Stimulated activated CD4-positive, alpha-beta T cell treated with anti-CD3 and anti-CD28 coated beads, Interleukin-12 subunit alpha, Interleukin-12 subunit beta, amount 100 ng/mL, for 4 hours (primary cell): ENCODE measurements at regions not wholly inside any gene's neighbourhood (a gene's known extent, or its start where the extent isn't known, plus 50 kb on each side); places are given as distances from the start of the nearest gene placed in this dataset.

Experiments used
- DNase-seq: peaks from one replicate; pipeline ENCODE4 v3.0.0-alpha.2; 2020

GRCh38 chr16:74169687-74170376 is 126.8 kb upstream of the PSMD7 start:
- no peak for DNase-seq

- no peak for DNase-seq
Observed at GRCh38 chr16:74169066-74169465, 127.5 kb upstream of the PSMD7 start.

DNA sequence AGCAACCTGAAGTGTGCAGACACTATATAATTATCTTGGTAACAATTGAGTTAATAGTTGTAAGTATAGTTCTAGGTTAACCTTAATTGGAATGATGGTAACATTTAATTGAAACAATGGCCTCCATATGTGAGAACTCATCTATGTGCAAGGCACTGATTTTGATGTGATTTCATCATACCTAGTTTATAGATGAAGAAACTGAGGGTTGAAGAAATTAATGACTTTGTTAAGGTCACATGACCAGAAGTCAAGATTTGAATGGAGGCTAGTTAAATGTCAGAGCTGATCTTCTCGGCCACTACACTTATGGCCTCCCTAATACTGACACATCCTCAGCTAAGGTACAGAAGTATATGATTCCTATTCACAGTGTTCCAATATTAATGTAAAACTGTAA is 128.2 kb upstream of the PSMD7 start:
- no peak for DNase-seq

DNA sequence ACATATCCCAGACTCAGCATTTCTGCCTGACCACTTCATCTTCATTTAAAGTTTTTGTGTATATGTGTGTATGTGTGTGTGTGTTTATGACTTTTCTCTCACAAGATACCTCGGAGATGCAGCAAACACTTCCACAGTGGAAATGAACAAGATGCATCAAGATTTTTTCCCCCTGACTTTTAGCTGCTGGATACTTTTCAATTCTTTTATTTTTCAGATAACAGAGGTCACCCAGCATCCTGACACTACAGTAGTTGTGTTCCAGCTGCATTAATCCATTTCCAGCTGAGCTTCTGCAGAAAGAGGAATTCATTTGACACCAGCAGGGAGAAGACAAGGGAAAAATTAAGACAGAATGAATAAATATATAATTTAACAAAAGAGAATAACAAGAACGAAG is 130.2 kb upstream of the PSMD7 start:
- DNase-seq: no peak

DNA sequence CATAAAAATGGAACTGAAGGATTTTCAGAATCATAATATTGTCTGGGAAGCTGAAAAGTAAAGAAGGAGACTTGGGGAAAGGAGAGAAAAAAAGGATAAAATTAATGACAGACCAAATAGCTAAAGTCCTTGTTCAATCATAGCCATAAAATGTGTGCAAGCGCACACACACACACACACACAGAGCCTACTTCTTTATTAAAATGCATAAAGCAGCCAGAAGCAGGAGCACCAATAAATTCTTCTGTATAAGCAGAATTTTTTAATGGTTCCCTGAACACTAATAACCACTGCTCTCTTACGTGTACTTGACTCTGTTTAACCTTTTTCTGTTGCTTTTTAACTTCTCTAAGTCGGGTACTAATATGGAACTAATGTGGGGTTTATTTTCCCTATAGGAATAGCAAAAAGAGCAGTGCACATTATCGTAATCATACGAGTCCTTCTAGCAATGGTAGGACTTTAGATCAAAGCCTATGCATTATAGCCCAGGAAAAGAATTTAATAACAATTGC is 131.0 kb upstream of the PSMD7 start:
- DNase-seq: no peak

DNA sequence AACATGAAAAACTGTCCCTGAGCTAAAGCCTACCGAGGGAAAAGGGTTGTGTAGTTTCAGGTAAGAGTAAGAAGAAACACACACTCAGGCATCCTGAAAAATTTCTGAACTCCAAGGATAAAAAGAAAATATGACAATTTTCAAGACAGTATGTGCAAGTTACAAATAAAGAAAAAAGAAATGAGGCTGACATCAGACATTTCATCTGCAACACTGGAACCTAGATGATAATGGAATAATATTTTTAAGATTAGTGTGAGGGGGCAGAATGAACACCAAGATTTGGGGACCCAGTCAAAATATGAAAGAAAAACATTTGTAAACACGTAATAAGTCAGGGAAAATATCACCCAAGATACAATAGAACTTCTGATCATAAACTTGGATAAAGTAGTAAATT is 135.9 kb upstream of the PSMD7 start:
- DNase-seq: no peak

- DNase-seq: no peak
Observed at GRCh38 chr16:74153773-74154172, 142.8 kb upstream of the PSMD7 start.

DNA sequence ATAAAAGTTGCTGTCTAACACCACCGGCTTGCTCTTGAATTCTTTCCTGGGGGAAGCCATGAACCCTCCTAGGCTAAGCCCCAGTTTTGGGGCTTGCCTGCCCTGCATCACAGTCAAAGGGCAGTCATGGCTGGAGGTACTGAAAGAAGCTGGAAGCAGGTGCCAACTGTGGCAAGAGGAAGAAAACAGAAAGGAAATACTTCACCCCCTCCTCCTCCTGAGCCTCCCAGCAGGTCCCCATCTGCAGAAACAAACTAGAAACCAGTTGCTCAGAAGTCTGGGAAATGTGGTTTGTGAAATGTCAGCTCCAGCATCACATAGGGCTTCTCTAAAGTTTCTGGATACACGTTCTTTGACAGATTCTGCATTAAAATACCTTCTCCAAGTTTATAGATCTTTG is 150.0 kb upstream of the PSMD7 start:
- DNase-seq: no peak

DNA sequence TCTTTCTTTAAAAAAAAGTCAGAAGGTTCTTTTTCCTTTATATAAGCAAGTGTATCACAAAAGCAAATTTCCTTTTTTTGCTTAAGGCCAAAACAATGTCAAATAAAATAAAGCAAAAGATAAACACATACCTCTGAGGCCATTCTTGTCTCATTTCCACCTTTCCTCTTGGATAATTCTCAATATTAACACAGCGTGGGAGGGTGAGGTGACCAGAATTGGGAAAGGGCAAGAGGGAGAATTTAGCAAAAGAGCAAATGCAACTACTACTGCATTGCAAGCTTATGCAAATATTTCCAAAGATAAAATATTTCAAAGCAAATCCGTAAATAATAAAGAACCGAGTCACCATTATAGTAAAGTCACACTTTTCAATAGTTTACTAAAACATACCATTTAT is 153.4 kb upstream of the PSMD7 start:
- DNase-seq: no peak

DNA sequence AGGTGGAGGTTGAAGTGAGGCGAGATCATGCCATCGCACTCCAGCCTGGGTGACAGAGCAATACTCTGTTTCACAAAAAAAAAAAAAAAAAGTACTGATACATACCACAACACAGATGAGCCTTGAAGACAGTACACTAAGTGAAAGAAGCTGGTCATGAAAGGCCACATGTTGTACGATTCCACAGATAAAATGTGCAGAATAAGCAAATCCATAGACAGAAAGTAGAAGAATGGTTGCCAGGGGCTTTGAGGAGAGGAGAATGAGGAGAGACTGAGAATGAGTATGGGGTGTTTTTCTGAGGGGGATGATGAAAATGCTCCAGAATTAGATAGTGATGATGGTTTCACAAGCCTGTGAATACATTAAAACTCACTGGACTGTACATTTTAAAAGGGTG is 155.6 kb upstream of the PSMD7 start:
- no peak for DNase-seq

DNA sequence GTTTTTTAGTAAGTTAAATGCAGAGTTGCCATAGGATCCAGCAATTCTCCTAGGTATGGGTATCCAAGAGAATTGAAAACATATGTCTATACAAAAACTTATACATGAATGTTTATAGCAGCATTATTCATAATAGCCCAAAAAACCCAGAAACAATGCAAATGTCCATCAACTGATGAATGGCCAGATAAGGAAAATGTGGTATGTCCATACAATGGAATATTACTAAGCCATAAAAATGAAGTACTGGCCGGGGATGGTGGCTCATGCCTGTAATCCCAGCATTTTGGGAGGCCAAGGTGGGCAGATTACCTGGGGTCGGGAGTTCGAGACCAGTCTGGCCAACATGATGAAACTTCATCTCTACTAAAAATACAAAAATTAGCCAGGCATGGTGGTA is 156.1 kb upstream of the PSMD7 start:
- DNase-seq: no peak

DNA sequence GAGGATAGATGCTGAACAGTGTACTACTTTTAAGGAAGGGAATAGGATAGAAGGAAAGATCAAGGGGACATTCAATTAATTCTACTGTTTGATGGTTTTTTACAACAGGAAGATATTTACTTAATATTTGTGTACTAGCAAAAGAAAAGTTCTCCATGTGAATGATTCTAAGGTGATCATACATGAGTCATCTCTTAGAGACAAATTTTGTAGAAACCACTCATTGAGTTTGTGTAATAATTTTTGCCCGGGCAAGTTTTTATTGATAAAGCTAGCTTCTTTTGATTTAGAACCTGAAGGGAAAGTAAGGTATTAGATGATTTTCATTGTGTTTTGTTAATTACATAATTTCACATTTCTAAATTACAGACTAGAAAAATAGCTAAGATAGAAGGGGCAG is 172.8 kb upstream of the PSMD7 start:
- DNase-seq: no peak

- DNase-seq: no peak
Observed at GRCh38 chr16:74123195-74123594, 173.4 kb upstream of the PSMD7 start.

DNA sequence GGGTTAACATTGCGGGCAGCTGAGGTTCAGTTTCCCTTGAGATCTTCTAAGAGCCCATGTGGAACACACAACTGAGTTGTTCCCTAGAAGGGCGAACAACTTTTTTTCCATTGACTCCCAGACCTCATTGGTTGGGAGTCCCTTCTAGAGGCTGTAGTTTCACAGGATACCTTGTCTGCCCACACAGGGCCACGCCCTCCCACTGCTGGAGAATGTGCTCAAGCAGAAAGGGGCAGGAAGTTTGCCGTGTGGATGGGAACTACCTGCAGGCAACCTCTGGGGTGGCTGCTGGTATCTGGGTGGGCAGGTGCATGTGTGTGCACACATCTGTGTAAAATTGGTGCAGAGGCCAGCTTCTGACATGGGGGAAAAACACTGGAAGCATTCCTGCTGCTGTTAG is 178.8 kb upstream of the PSMD7 start:
- DNase-seq: no peak

GRCh38 chr16:74113545-74113944 is 183.1 kb upstream of the PSMD7 start:
- no peak for DNase-seq

GRCh38 chr16:74111456-74111982 is 185.1 kb upstream of the PSMD7 start:
- no peak for DNase-seq

GRCh38 chr16:74107795-74108610 is 188.6 kb upstream of the PSMD7 start:
- DNase-seq: peak; percentile 13

DNA sequence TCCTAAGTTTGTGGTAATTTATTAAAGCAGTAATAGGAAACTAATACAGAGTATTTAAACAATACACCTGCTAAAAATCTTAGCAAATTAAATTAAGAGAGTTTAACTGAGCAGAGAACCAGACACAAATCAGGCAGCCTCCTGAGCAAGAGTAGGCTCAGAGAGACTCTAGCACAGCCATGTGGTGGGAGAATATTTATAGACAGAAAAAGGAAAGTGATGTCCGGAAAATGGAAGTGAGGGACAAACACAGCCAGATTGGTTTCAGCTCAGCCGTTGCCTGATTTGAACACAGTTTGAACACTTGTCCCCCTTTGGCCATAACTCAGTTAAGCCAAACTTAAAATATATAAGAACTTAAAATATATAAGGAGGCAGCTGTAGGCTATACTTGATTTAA is 192.6 kb upstream of the PSMD7 start:
- no peak for DNase-seq

GRCh38 chr16:74101379-74102137 is 195.1 kb upstream of the PSMD7 start:
- no peak for DNase-seq

- DNase-seq: no peak
Observed at GRCh38 chr16:74100395-74101326, 196.0 kb upstream of the PSMD7 start.

DNA sequence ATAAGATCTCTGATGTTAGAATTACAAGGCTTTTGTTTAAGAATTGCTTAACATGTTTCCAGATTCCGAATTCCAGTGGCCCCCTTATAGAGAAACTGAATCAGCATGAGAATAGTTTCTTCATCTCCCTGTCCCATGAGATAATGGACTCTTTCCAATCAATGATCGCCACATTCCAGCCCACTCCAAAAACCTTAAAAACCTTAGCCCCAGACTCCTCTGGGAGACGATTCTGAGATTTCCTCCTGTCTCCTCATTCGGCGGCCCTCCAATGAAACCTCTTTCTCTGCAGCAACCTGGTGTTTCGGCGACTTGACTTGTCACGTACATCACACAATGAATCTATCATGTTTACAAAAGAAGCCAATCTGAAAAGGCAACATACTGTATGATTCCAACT is 197.1 kb upstream of the PSMD7 start:
- DNase-seq: no peak

DNA sequence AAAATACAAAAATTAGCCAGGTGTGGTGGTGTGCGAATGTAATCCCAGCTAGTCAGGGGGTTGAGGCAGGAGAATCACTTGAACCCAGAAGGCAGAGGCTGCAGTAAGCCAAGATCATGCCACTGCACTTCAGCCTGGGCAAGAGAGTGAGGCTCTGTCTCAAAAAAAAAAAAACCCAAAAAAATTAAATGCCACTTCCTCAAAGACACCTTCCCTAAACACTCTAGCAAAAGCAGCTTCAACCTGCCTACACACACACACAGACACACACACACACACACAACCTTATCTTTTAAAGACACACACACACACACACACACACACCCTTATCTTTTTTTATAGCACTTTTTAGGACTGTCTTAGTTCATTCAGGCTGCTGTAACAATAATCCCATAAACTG is 201.7 kb upstream of the PSMD7 start:
- DNase-seq: no peak
